ENCODE measurements at regions not wholly inside any gene's neighbourhood (a gene's known extent, or its start where the extent isn't known, plus 50 kb on each side); places are given as distances from the start of the nearest gene placed in this dataset.
"Not testable (repeated sequence)": the region's sequence is repeated elsewhere in the genome, so short reads cannot be mapped to it uniquely, and the experiment has no call there.

DNA sequence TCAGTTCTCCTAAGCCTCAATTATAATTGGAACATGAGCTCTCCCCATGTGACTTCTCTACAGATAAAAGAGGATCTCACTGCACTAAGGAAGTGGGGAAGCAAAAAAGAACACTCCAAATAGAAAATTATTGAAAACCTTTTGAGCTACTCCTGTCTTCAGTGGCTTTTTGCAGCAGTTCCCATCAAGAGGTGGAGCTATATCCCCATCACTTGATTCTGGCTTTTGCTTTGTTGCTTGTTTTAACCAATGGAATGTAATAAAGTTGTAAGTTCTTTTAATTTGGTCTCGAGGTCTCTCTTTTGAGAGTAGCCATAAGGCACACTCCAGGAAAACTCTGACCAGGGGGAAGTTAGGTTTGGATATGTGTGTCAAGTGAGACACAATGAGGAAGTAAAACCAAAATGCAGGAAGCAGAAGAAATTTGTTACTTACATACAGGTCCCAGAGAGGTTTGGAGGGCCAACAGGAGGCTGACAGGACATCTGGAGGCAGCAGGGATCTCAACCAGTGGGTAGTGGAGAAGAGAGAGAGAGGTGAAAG lies 569.4 kb downstream of the HTR7 start:
- DNase-seq, result peak; percentile 7

DNA sequence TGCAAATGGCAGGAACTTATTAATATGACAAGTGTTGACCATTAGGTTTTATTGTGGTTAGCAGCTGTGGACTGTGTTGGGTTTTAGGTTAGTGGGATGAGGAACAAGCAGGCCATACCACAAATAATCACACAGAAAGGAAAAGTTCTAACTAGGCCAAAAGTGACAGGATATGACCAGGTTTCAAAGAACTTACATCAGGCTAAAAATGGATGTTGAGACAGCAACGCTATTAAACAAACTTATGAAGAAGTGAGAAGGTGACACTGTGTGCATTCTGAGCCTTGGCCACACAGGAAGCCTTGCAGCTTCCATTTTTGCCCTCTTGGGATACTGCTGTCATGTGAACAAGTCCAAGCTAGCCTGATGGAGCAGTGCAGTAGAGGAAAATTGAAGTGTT lies 568.8 kb downstream of the HTR7 start:
- no peak for DNase-seq

DNA sequence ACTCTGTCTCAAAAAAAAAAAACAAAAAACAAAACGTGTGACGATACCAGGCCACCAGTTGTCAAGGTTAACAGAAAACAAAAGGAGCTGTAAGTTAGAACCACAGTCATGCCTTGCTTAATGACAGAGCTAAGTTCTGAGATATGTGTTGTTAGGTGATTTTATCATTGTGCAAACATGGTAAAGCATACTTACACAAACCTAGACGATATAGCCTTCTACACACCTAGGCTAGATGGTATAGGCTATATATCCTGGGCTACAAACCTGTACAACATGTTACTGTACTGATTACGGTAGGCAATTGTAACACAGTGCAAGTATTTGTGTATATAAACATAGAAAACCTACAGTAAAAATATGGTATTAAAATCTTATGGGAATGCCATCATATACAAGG lies 564.2 kb downstream of the HTR7 start:
- DNase-seq, result no peak

DNA sequence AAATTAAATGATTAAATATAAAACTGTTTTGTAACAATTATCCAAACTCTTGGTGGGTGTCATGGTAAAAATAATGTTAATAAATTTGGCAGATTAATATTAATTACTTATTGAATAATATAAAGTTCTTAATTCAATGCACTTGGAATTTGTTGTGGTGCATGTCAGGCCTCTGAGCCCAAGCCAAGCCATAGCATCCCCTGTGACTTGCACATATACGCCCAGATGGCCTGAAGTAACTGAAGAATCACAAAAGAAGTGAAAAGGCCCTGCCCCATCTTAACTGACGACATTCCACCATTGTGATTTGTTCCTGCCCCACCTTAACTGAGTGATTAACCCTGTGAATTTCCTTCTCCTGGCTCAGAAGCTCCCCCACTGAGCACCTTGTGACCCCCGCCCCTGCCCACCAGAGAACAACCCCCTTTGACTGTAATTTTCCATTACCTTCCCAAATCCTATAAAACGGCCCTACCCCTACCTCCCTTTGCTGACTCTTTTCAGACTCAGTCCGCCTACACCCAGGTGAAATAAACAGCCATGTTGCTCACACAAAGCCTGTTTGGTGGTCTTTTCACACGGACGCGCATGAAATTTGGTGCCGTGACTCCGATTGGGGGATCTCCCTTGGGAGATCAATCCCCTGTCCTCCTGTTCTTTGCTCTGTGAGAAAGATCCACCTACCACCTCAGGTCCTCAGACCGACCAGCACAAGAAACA lies 562.9 kb downstream of the HTR7 start:
- not testable (repeated sequence) for DNase-seq

DNA sequence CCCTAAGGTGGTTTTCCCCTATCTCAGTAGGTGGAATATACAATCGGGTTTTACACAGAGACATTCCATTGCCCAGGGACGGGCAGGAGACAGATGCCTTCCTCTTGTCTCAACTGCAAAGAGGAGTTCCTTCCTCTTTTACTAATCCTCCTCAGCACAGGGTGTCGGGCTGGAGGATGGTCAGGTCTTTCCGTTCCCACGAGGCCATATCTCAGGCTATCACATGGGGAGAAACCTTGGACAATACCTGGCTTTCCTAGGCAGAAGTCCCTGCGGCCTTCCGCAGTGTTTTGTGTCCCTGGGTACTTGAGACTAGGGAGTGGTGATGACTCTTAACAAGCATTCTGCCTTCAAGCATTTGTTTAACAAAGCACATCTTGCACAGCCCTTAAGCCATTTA lies 555.8 kb downstream of the HTR7 start:
- not testable (repeated sequence) for DNase-seq

DNA sequence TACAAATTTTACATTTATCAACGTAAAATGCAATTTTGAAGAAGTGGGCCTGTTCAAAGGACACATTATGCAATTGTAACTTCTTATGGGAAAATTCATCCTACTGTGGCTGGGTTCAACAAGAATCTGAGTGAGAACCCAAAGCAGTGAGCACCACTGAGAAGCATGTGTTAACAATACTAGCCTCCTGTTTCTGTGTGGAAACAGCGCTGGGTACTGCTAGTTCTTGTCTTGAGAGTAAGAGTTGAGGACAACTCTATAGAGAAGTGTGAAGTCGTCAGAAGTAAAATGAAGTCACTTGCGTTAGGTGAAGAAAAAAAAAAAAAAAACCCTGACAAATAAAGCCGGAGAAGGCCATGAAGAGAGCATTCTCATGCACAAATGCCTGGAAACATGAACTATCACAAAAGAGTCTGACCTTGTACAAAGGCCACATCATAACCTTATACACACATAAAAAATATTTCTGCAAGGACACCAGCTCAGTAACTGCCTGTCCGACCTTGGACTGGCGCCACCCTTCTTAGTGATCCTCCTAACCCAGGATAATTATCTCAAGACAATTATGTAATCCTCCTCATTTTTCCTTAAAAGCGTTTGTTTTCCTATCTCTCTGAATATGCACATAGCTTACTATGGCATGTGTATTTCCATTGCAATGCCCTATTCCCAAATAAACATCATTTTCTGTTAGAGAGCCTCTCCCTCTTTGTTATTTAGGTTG lies 554.9 kb downstream of the HTR7 start:
- DNase-seq, result no peak

DNA sequence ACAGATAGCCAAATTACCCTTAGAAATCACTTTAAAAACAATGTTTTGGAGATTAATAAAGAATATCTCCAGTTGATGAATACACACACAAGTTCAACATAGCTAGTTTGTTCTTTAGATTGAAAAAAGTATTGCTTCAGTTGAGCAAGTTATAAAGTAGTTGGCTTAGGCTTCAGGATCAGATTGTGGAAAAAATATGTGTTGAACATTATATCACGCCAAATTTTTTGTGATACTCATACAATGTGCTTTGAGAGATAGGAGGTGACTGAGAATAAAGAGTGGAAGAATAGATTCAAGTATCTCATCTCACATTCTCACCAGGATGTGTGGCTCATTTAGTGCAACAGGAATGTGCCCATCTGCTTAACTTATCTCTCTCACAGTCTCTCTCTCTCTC lies 553.3 kb downstream of the HTR7 start:
- DNase-seq, result no peak

DNA sequence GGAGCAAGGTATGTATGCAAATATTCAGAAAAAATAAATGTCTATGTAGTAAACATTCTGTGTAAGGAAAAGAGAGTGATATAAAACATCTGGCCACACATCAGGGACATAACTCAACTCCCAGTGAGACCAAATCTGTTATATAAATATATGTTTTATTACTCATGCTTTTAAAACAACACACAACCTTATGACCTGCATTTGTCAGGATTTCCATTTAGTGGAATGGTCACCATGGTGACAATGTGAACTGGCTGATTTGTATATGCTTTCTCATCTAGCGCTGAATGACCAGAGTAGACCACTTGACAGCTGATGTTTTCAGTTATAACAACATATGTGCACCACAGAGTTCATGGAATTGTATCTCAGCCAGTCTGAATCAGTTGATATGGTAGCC lies 551.7 kb downstream of the HTR7 start:
- no peak for DNase-seq

DNA sequence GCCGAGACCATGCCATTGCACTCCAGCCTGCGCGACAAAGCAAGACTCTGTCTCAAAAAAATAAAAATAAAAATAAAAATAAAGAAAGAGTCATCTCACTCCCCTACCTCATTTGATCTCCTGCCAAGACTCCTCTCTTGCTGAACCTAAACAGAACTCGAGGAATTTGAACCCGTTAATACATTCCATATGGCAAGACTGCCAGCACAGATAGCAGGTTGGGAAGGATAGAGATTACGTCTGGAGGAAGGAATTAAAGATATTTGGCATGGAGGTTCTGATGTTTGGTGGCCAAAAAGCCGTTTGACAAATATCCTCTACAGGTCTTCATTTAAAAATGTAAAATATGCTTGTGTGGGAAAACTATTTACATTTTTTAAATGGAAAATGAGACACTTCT lies 549.6 kb downstream of the HTR7 start:
- no peak for DNase-seq

DNA sequence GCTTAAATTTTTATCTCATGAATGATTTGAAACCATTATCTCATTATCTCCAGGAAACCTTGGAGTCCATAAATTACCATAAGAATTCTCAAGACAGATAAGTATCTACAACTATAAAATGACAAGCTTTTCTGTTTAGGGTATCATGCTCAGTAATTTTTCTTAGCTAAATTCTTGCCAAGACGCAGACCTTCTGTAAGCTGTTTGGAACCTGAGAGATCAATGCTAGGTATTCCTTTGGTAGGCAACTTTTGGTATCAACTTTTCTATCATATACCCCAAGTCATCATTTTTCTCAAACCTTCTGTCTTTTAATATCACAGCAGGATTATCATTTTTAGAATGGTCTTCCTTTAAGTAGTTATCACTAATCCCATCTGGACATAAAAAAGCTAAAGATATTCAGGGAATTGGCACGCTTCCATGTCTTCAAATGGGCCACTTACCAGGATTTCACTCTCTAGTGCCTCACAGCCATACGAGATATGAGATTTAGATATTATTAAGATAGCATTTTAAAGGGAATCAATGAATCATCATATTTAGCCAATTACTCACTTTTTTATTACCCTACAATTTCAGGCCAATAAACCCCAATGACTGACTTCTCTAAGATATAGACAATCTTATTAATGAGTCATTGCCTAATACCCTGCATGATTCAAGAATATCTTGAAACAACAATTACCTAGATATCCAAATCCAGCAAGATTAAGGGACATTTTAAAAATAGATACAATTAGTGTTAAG lies 544.1 kb downstream of the HTR7 start:
- no peak for DNase-seq

DNA sequence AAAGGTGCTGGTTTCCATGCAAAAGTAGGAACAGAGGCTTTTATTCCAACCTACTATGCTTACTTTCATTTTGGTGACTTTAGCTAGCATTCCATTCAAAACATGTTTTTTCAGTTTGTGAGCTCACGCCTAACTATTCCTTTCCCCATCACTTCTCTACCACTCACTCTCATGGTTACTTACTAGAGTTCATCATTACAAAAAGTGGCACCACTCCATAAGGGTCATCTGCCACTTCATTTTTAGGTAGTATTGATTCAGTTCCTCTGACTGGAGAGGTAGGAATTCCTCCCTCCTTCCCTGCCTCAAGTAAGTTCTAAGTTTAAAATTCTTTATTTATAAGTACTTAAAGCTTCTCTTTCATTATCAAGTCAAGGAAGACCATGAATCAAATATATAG lies 543.1 kb downstream of the HTR7 start:
- no peak for DNase-seq

DNA sequence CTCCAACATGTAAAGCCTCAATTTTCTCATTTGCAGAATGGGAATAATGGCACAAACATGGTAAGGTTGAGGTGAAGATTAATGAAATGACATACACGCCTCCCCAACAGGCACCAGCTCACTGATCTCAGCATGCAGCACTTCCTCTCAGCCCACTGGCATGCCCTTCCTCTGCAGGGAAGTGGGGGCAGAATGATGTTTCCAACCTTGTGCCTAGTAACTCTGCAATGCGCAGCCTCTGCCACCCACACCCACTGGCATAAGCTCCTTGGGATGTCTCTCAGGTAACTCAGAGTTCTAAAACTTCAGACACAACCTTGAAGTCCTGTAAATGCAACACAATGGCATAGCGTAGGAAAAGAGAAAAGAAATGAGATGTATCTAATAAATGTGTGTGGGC lies 540.7 kb downstream of the HTR7 start:
- no peak for DNase-seq

DNA sequence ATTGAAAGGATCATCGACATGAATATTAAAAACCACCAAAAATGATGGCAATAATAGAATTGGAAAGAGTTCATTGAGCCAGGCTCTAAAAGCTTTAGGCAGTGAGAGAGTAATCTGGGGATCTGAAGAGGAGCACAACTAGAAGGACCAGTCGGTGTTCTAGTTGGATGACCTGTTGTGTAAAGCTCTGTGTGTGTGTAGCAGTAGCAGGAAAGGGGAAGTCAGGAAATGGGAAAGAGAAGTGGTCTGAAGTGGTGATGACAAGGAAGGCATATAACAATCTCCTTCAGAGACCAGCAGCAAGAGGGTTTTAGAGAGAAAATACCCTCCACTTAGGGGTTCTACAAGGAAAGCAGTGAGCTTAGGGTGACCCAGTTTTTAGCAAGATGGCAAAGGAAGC lies 539.2 kb downstream of the HTR7 start:
- peak; percentile 3 for DNase-seq

DNA sequence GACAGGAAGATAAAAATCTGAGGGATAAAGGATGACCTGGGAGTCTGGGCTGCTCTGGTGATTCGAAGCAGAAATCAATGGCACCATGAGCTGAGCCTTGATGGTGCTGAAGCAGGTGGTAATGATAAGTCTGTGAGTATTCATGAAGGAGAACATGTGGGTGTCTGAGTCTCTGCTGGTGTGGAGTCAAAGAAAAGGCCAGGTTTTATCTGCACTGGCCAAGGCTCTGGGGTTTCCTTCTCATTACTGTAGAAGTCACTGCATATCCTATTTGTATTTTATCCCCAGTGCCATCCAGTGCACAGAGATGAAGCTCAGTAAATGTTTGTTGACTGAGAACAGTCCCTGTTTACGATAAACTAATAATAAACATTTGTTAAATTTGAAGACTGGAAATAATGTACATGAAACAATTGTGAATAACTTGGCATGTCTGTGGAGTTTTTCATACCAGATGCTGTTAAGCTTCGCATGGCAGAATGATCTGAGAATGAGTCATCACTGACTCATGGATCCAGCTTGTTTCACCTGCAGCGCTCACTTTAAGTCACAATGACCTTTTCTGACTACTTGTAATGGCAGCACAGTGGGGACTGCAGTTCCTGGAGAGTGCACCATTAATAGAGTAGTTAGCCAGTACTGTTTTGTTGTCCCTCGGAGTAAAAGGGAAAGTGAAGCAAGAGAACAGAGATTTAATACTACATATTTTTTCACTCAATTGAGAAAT lies 538.5 kb downstream of the HTR7 start:
- no peak for DNase-seq

DNA sequence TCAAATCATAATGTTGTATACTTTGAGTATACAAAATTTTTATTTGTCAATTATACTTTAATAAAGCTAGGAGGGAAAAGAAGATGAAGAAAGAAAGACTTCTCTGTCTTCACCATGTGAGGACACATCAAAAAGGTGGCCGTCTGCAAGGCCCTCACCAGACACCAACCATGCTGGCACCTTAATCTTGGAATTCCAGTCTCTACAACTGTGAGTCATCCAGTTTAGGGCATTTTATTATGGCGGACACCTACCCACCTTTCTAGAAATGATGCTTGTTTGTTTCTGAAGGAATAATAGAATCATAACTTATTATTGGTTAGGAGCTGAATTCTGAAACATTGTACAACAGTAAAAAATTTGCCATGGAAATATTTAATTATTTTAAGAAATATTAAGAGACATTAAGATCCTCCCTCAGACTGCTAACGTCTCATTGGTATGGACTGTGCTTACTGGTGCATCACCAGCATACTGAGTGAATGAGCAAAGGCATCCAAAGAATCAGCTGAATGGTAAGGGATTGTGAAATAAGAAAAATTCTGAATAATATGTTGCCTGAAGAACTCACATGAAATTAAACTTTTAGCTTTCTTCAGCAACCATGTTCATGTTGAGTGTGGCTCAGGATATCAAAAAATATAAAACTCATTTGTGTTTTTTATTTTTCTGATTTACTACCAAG lies 536.6 kb downstream of the HTR7 start:
- DNase-seq, result no peak

DNA sequence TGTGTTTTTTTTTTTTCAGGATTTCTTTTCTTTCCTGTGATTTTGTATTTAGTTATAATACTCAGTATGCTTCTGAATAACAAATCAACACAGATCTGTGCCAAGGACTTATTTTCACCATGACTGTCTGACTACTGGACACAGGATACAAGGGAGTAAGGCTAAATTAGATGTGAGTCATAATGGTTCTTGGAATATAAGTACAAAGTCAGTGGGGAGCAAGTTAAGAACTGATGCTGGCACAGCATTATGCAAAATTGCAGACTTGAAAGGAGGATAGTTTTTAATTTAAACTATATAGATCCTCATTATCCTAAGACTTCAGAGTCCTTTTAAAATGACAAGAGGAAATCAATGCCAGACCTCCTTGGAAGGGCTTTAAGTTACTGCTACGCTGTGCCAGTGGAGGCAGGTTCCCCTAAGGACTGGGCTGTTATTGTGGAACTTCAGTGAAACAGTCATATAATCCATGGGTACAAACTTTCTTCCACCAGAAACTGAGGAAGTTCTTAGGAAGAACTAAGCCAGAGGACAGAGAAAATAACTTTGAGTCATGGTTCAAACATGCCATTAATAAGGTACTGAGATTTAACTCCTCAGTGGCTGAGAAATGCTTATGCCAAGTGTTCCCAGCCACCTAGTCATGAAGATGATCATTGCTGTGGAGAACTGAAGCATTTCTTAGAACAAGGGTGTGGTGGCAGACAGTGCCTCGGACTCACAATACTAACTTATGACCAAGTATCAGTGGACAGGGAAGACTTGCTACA lies 531.2 kb downstream of the HTR7 start:
- no peak for DNase-seq

DNA sequence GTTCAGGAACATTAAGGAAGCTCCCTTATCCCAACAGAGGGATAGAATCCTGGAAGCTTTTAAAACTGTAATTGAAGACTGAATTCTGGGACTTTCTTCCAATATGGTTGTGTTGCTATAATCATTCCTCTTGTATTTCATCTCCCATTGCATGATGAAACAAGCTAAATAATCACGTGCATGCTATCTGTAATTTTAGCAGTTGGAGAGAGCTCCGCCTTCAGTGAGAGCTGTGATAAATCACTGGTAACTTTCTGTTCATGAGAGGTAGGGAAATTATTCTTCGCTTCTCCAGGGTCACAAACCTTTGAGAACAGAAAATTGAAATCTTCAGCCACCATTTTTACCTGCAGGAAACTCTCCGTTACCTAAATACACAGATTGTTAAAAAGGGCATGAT lies 530.2 kb downstream of the HTR7 start:
- no peak for DNase-seq

DNA sequence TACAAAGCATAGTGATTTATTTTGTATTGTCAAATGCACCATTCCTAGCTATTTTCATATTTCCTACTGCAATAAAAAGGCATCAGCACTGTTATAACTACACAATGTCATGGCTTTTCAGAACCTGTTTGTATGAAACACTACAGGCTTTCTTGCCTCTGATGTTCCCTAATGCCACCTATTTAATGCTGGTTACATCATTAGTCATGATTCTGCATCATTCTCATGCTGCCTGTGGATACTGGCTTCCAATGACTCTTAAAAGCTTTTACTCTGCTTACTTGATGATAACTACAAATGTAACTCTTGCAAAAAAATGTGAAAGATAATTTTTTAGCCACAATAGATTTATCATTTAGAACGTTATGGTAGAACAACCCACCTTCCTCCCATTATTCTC lies 529.4 kb downstream of the HTR7 start:
- DNase-seq, result no peak

DNA sequence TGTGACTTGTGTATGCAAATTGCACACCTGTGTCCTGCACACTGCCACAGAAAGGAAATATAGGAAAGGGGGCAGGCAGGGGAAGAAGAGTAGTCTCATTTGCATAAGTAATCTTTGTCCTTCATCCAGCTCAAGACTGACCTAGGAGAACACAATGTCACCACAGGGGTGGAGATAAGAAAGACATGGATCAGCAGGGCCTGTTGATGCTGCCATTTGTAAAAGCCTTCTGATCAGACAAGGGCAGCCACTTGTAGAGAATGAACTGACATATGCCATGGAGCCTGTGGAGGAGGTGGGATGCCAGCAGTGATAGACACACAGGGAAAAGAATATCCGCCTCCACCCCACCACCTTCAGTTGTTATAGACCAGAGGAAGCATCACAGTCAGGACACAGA lies 528.9 kb downstream of the HTR7 start:
- DNase-seq, result no peak

DNA sequence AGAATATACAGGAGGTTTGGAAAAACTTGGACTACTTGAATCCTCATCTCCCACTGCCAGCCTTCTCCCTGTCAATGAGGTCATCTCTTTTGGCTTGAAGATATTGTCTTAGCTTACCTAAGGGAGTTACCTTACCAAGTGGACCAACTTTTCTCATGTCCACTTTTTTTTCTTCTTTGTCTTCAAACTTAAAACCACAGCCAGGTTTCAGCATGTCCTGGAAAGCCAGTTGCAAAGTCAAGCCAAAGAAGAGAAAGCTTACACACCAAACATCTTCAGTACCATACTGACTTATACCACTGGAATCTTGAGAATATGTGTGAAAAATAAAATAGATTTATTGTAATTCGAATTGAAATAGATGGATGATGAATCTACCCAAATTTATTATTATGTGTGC lies 520.5 kb downstream of the HTR7 start:
- DNase-seq, result no peak

DNA sequence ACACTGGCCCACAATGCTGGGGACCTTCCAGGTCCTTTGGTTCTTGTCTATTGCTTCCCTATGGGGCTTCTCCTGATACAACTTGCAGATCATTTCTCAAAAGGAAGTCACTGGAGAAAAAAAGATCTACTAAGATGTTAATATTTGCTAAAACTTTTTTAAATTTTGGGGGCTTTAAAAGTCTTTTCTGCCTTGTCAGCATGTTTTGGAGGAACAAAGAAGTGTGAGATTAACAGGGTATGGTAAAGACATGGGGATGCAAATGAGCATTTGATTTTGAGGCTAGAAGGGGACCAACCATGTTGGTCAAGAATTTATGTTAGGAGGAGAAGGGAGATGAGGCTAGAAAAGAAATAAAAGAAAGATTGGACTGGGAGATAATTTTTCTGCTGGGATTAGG lies 515.4 kb downstream of the HTR7 start:
- no peak for DNase-seq

DNA sequence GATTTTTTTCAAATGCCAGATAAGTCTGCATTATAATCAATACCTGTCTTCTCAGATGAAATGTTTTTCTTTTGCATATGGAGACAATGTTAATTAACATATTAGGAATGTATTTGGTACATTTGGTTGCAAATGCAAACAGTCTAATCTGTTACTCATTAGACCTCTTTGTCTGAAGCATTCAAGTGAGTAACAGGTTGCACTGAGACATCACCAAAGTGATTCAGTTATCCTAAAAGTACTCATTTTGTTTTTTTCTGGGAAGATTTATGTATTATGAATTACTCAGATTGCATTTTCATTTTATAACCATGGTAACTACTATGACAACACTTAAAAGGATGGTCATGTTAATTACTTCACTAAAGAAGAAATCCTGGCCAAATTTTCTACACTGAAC lies 513.6 kb downstream of the HTR7 start:
- no peak for DNase-seq
